ENCODE measurements at regions not wholly inside any gene's neighbourhood (a gene's known extent, or its start where the extent isn't known, plus 50 kb on each side); places are given as distances from the start of the nearest gene placed in this dataset.

DNA sequence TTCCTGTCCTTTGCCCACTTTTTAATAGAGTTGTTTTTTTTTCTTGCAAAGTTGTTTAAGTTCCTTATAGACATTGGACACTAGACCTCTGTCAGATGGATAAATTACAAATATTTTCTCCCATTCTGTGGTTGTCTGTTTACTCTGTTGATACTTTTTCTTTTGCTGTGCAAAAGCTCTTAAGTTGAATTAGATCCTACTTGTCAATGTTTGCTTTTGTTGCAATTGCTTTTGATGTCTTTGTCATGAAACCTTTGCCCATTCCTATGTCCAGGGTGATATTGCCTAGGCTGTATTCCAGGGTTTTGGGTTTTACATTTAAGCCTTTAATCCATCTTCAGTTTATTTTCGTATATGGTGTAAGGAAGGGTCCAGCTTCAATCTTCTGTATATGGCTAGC lies 76.9 kb upstream of the AGR3 start:
- no peak for TF ChIP-seq TCF12 (IDR thresholded peaks at IDR 0.05; ENCODE audit: low read depth)
- no peak for TF ChIP-seq EGR1 (IDR thresholded peaks at IDR 0.05)
- no peak for TF ChIP-seq EP300 (IDR thresholded peaks at IDR 0.05; ENCODE audit: borderline replicate concordance)
- TF ChIP-seq MAX (IDR thresholded peaks at IDR 0.05), result no peak
- no peak for TF ChIP-seq REST (IDR thresholded peaks at IDR 0.05; ENCODE audit: low read depth)
- no peak for TF ChIP-seq NFIC (IDR thresholded peaks at IDR 0.05)
- TF ChIP-seq TEAD4 (IDR thresholded peaks at IDR 0.05), result no peak
- TF ChIP-seq TAF1 (IDR thresholded peaks at IDR 0.05; ENCODE audit: low read depth), result no peak
- no peak for TF ChIP-seq ZBTB7A (IDR thresholded peaks at IDR 0.05; ENCODE audit: low read depth)
- TF ChIP-seq, protein P1, sequence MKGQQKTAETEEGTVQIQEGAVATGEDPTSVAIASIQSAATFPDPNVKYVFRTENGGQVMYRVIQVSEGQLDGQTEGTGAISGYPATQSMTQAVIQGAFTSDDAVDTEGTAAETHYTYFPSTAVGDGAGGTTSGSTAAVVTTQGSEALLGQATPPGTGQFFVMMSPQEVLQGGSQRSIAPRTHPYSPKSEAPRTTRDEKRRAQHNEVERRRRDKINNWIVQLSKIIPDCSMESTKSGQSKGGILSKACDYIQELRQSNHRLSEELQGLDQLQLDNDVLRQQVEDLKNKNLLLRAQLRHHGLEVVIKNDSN (IDR thresholded peaks at IDR 0.05), result no peak
- TF ChIP-seq YY1 (IDR thresholded peaks at IDR 0.05; ENCODE audit: low read depth), result no peak
- no peak for TF ChIP-seq RAD21 (IDR thresholded peaks at IDR 0.05; ENCODE audit: low read depth)
- TF ChIP-seq FOXM1 (IDR thresholded peaks at IDR 0.05; ENCODE audit: borderline replicate concordance, low read depth), result no peak
- no peak for TF ChIP-seq CEBPB (IDR thresholded peaks at IDR 0.05)
- TF ChIP-seq CREB1 (IDR thresholded peaks at IDR 0.05; ENCODE audit: low read depth), result no peak

DNA sequence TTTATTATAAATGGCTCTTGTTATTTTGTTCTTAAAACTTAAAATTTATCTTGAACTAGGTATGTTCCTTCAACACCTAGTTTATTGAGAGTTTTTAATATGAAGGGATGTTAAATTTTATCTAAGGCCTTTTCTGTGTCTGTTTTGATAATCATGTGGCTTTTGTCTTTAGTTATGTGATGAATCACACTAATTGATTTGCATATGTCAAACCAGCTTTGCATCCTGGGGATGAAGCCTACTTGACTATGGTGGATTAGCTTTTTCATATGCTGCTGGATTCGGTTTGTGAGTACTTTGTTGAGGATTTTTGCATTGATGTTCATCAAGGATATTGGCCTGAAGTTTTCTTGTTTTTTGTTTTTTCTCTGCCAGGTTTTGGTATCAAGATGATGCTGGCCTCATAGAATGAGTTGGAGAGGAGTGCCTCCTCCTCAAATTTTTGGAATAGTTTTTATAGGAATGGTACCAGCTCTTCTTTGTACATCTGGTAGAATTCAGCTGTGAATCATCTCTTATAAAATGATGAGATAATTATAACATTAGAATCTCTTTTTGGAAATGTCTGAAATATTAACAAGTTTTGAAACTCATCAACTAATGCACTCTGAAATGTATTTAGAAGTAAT lies 78.7 kb upstream of the AGR3 start:
- TF ChIP-seq TAF1 (IDR thresholded peaks at IDR 0.05; ENCODE audit: low read depth) (no peak), TEAD4 (IDR thresholded peaks at IDR 0.05) (no peak), RAD21 (IDR thresholded peaks at IDR 0.05; ENCODE audit: low read depth) (no peak), FOXM1 (IDR thresholded peaks at IDR 0.05; ENCODE audit: borderline replicate concordance, low read depth) (no peak), TCF12 (IDR thresholded peaks at IDR 0.05; ENCODE audit: low read depth) (no peak), CREB1 (IDR thresholded peaks at IDR 0.05; ENCODE audit: low read depth) (no peak)
- TF ChIP-seq, protein P1 (IDR thresholded peaks at IDR 0.05), result no peak

- no peak for TF ChIP-seq YY1 (IDR thresholded peaks at IDR 0.05; ENCODE audit: low read depth)
- no peak for TF ChIP-seq EP300 (IDR thresholded peaks at IDR 0.05; ENCODE audit: borderline replicate concordance)
- no peak for TF ChIP-seq CEBPB (IDR thresholded peaks at IDR 0.05)
- no peak for TF ChIP-seq FOXM1 (IDR thresholded peaks at IDR 0.05; ENCODE audit: borderline replicate concordance, low read depth)
- no peak for TF ChIP-seq ZBTB7A (IDR thresholded peaks at IDR 0.05; ENCODE audit: low read depth)
- TF ChIP-seq CREB1 (IDR thresholded peaks at IDR 0.05; ENCODE audit: low read depth), result no peak
- TF ChIP-seq NFIC (IDR thresholded peaks at IDR 0.05), result no peak
- TF ChIP-seq MAX (IDR thresholded peaks at IDR 0.05), result no peak
- no peak for TF ChIP-seq RAD21 (IDR thresholded peaks at IDR 0.05; ENCODE audit: low read depth)
- no peak for TF ChIP-seq TCF12 (IDR thresholded peaks at IDR 0.05; ENCODE audit: low read depth)
- TF ChIP-seq TEAD4 (IDR thresholded peaks at IDR 0.05), result no peak
Observed at GRCh38 chr7:16961641-16962040, 79.9 kb upstream of the AGR3 start.

DNA sequence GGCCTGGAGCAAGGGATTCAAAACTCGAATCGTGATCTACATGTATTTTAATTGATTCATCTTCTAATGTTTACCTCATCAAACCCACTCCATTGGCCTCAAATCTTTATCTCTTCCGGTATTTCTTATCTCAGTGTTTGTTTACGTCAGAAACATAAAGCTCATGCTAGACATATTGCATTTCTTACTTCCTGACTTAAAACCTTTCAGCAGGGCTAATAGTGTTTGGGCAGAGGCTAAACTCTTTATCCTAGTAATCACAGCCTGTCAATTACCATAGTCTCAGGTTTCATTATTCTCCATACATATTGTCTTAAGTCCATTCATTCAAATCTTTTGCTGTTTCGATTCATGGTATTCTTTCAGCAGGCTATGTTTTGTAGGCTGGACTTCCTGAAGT lies 81.3 kb upstream of the AGR3 start:
- TF ChIP-seq TAF1 (IDR thresholded peaks at IDR 0.05; ENCODE audit: low read depth) (no peak), NFIC (IDR thresholded peaks at IDR 0.05) (no peak), MAX (IDR thresholded peaks at IDR 0.05) (no peak), EP300 (IDR thresholded peaks at IDR 0.05; ENCODE audit: borderline replicate concordance) (no peak), EGR1 (IDR thresholded peaks at IDR 0.05) (no peak), YY1 (IDR thresholded peaks at IDR 0.05; ENCODE audit: low read depth) (no peak), TCF12 (IDR thresholded peaks at IDR 0.05; ENCODE audit: low read depth) (no peak), REST (IDR thresholded peaks at IDR 0.05; ENCODE audit: low read depth) (no peak), CEBPB (IDR thresholded peaks at IDR 0.05) (no peak), TEAD4 (IDR thresholded peaks at IDR 0.05) (no peak), ZBTB7A (IDR thresholded peaks at IDR 0.05; ENCODE audit: low read depth) (no peak), RAD21 (IDR thresholded peaks at IDR 0.05; ENCODE audit: low read depth) (no peak), CREB1 (IDR thresholded peaks at IDR 0.05; ENCODE audit: low read depth) (no peak), FOXM1 (IDR thresholded peaks at IDR 0.05; ENCODE audit: borderline replicate concordance, low read depth) (no peak)
- TF ChIP-seq, protein P1 (IDR thresholded peaks at IDR 0.05), result no peak

- no peak for TF ChIP-seq ZBTB7A (IDR thresholded peaks at IDR 0.05; ENCODE audit: low read depth)
- no peak for TF ChIP-seq REST (IDR thresholded peaks at IDR 0.05; ENCODE audit: low read depth)
- TF ChIP-seq TCF12 (IDR thresholded peaks at IDR 0.05; ENCODE audit: low read depth), result no peak
- TF ChIP-seq RAD21 (IDR thresholded peaks at IDR 0.05; ENCODE audit: low read depth), result no peak
- TF ChIP-seq TAF1 (IDR thresholded peaks at IDR 0.05; ENCODE audit: low read depth), result no peak
- no peak for TF ChIP-seq EP300 (IDR thresholded peaks at IDR 0.05; ENCODE audit: borderline replicate concordance)
- TF ChIP-seq, protein P1 (IDR thresholded peaks at IDR 0.05), result no peak
- no peak for TF ChIP-seq CEBPB (IDR thresholded peaks at IDR 0.05)
- TF ChIP-seq EGR1 (IDR thresholded peaks at IDR 0.05), result no peak
- TF ChIP-seq YY1 (IDR thresholded peaks at IDR 0.05; ENCODE audit: low read depth), result no peak
- TF ChIP-seq FOXM1 (IDR thresholded peaks at IDR 0.05; ENCODE audit: borderline replicate concordance, low read depth), result no peak
- no peak for TF ChIP-seq CREB1 (IDR thresholded peaks at IDR 0.05; ENCODE audit: low read depth)
- TF ChIP-seq NFIC (IDR thresholded peaks at IDR 0.05), result no peak
- TF ChIP-seq MAX (IDR thresholded peaks at IDR 0.05), result no peak
- no peak for TF ChIP-seq TEAD4 (IDR thresholded peaks at IDR 0.05)
Observed at GRCh38 chr7:16967300-16967811, 85.6 kb upstream of the AGR3 start.

Measured in Ishikawa (cell line).